Nephron progenitor cell (in vitro differentiated cells): ENCODE measurements at regions not wholly inside any gene's neighbourhood (a gene's known extent, or its start where the extent isn't known, plus 50 kb on each side); places are given as distances from the start of the nearest gene placed in this dataset.

Experiments
- DNase-seq: peaks from one replicate; pipeline ENCODE4 v3.0.0; 2021
- H3K27ac Mint-ChIP-seq: 2 replicates; pipeline ENCODE4 v1.8.0; 2021; ENCODE audit warnings: mild to moderate bottlenecking, moderate library complexity, mixed read lengths
- H3K27me3 Mint-ChIP-seq: 2 replicates; pipeline ENCODE4 v1.8.0; 2021; ENCODE audit warnings: mild to moderate bottlenecking, low read depth, mixed read lengths; ENCODE audit not compliant: poor library complexity
- H3K36me3 Mint-ChIP-seq: 2 replicates; pipeline ENCODE4 v1.8.0; 2021; ENCODE audit warnings: low read depth, mixed read lengths
- H3K4me1 Mint-ChIP-seq: 2 replicates; pipeline ENCODE4 v1.8.0; 2021; ENCODE audit warnings: mixed read lengths
- H3K4me3 Mint-ChIP-seq: 2 replicates; pipeline ENCODE4 v1.8.0; 2021; ENCODE audit warnings: mild to moderate bottlenecking, moderate library complexity, mixed read lengths
- H3K9me3 Mint-ChIP-seq: 2 replicates; pipeline ENCODE4 v1.8.0; 2021; ENCODE audit warnings: mild to moderate bottlenecking, moderate library complexity, mixed read lengths
- TF ChIP-seq, protein P1 (sequence below): fragments of 200-600 bp; sonication (generic); IDR thresholded peaks from 2 replicates; pipeline ENCODE4 v1.5.0; 2021; ENCODE audit warnings: antibody characterized with exemption

GRCh38 chr5:27472000-27472763 is 433.8 kb upstream of the CDH9 start:
- H3K9me3 Mint-ChIP-seq: peaks cover 45% of the 10 kb centered on the region
- peak overlapping the region; percentile 86 for H3K4me3 Mint-ChIP-seq
- H3K36me3 Mint-ChIP-seq: peaks cover 35% of the 10 kb centered on the region
- TF ChIP-seq, protein P1, sequence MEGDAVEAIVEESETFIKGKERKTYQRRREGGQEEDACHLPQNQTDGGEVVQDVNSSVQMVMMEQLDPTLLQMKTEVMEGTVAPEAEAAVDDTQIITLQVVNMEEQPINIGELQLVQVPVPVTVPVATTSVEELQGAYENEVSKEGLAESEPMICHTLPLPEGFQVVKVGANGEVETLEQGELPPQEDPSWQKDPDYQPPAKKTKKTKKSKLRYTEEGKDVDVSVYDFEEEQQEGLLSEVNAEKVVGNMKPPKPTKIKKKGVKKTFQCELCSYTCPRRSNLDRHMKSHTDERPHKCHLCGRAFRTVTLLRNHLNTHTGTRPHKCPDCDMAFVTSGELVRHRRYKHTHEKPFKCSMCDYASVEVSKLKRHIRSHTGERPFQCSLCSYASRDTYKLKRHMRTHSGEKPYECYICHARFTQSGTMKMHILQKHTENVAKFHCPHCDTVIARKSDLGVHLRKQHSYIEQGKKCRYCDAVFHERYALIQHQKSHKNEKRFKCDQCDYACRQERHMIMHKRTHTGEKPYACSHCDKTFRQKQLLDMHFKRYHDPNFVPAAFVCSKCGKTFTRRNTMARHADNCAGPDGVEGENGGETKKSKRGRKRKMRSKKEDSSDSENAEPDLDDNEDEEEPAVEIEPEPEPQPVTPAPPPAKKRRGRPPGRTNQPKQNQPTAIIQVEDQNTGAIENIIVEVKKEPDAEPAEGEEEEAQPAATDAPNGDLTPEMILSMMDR: no peak
- peak; percentile 46 for DNase-seq
- H3K27ac Mint-ChIP-seq: peak overlapping the region; percentile 97
- no peaks in the 10 kb centered on the region for H3K27me3 Mint-ChIP-seq
- peaks cover 6% of the 10 kb centered on the region for H3K4me1 Mint-ChIP-seq

DNA sequence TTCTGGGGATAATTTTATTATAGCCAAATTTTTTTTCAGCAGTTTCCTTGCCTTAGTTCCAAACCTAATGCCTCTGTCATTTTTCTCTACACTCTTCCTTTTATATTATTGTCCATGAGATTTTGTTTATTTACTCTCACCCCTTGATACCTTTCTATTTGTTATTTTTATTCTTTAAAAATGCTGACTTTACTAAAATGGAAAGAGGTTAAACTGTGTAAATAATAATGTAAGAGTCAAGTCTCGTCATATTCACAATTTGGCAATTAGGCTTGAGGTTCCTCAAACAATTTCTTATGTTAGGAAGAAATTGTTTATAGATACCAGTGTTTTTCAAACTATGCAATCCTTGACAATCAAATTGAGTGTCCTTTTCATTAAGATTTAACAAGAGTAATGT is 428.6 kb upstream of the CDH9 start:
- TF ChIP-seq, protein P1: no peak
- H3K9me3 Mint-ChIP-seq: peaks cover 6% of the 10 kb centered on the region
- H3K36me3 Mint-ChIP-seq: no peaks in the 10 kb centered on the region
- H3K27ac Mint-ChIP-seq: no peak overlapping the region
- no peak overlapping the region for H3K4me3 Mint-ChIP-seq
- H3K4me1 Mint-ChIP-seq: no peaks in the 10 kb centered on the region
- DNase-seq: no peak
- no peaks in the 10 kb centered on the region for H3K27me3 Mint-ChIP-seq

GRCh38 chr5:27465140-27465539 is 426.8 kb upstream of the CDH9 start:
- H3K4me1 Mint-ChIP-seq: no peaks in the 10 kb centered on the region
- H3K36me3 Mint-ChIP-seq: no peaks in the 10 kb centered on the region
- TF ChIP-seq, protein P1: no peak
- H3K9me3 Mint-ChIP-seq: peaks cover 3% of the 10 kb centered on the region
- H3K4me3 Mint-ChIP-seq: no peak overlapping the region
- H3K27me3 Mint-ChIP-seq: no peaks in the 10 kb centered on the region
- DNase-seq: no peak
- no peak overlapping the region for H3K27ac Mint-ChIP-seq

- Mint-ChIP-seq H3K4me3 (no peak overlapping the region), H3K4me1 (no peaks in the 10 kb centered on the region), H3K27me3 (no peaks in the 10 kb centered on the region), H3K36me3 (no peaks in the 10 kb centered on the region), H3K27ac (no peak overlapping the region), H3K9me3 (peaks cover 3% of the 10 kb centered on the region)
- DNase-seq: no peak
- TF ChIP-seq, protein P1: no peak
Observed at GRCh38 chr5:27463446-27464149, 425.2 kb upstream of the CDH9 start.

DNA sequence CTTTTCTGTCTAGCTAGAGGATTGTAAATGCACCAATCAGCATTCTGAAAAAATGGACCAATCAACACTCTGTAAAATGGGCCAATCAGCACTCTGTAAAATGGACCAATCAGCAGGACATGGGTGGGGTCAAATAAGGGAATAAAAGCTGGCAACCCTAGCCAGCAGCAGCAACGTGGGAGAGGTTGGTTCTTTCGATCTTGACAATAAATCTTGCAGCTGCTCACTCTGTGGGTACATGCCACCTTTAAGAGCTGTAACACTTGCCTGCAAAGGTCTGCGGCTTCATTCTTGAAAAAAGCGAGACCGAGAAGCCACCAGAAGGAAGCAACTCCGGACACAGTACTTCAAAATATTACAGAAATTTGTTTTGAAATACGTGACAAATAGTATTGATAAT is 424.6 kb upstream of the CDH9 start:
- TF ChIP-seq, protein P1: no peak
- Mint-ChIP-seq H3K27me3 (no peaks in the 10 kb centered on the region), H3K27ac (no peak overlapping the region), H3K4me1 (no peaks in the 10 kb centered on the region), H3K36me3 (no peaks in the 10 kb centered on the region), H3K4me3 (no peak overlapping the region), H3K9me3 (peaks cover 3% of the 10 kb centered on the region)
- DNase-seq: no peak

- H3K9me3 Mint-ChIP-seq: peaks cover 3% of the 10 kb centered on the region
- TF ChIP-seq, protein P1: no peak
- no peak for DNase-seq
- no peak overlapping the region for H3K27ac Mint-ChIP-seq
- no peaks in the 10 kb centered on the region for H3K4me1 Mint-ChIP-seq
- H3K4me3 Mint-ChIP-seq: no peak overlapping the region
- H3K27me3 Mint-ChIP-seq: no peaks in the 10 kb centered on the region
- H3K36me3 Mint-ChIP-seq: no peaks in the 10 kb centered on the region
Observed at GRCh38 chr5:27458287-27458686, 419.9 kb upstream of the CDH9 start.
